HG03159 (cell line): ENCODE measurements at regions not wholly inside any gene's neighbourhood (a gene's known extent, or its start where the extent isn't known, plus 50 kb on each side); places are given as distances from the start of the nearest gene placed in this dataset.

ENCODE experiments used
- ATAC-seq: cut with Tn5 transposase; IDR thresholded peaks from one replicate; pipeline ENCODE4 v1.9.1; 2021; ENCODE audit warnings: mild to moderate bottlenecking, moderate library complexity; ENCODE audit not compliant: unreplicated experiment

- no peak for ATAC-seq
Observed at GRCh38 chr13:33730147-33730546, 87.8 kb upstream of the RFC3 start.

DNA sequence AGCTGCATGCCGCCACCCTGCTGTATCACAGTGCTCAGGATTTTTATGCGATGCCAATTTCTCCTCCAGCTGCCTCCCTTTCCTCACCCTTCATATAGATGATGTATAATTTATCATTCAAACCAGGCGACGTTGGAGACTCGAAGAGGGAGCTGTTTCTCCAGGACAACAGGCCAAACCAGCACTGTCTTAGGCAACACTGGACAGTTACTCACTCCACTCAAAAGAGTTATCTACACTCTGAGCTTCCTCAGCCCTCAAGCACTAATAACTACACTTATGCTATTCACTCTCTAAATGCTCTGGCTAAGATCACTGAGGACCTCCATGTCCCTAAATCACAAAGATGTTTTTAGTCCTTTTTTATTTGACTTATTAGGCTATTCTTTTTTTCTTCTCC, 87.3 kb upstream of the RFC3 start:
- no peak for ATAC-seq

- no peak for ATAC-seq
Observed at GRCh38 chr13:33735276-33735675, 82.7 kb upstream of the RFC3 start.

DNA sequence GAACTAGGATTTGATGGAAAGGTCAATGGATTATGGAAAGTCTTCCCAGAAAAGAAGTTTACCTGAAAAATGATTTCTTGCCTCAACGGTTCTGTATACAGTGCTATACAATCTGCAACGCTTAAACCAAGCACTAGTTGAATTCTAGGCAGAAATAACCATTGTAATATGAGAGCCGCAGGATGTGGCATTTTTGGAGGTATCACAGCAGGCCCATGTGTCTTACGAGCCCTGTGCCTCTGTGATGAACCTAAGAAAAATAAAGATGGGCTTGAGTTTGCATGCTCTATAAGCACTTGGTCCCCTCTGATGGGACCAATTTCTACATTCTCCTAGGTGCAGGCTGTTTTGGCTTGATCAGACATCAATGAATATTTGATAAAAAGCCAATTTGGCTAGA, 78.7 kb upstream of the RFC3 start:
- ATAC-seq: no peak

DNA sequence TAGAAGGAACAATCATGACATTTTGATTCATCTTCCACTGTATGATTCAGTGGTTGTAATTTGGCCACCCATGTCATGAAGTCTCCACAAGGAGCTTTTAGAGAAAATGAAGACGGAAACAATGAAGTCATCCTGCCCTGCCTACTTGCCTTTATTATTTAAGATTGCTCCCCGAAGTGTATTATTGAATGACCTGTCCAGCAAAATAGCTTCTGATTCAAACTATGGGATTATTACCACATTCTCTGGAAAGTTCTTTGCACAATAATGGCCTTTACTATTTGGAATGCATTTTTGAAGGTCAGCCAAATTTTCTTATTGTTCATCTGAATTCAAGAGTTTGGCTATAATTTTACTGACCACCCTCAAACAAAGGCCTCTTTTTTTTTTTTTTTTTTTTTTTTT, 77.8 kb upstream of the RFC3 start:
- ATAC-seq: no peak

DNA sequence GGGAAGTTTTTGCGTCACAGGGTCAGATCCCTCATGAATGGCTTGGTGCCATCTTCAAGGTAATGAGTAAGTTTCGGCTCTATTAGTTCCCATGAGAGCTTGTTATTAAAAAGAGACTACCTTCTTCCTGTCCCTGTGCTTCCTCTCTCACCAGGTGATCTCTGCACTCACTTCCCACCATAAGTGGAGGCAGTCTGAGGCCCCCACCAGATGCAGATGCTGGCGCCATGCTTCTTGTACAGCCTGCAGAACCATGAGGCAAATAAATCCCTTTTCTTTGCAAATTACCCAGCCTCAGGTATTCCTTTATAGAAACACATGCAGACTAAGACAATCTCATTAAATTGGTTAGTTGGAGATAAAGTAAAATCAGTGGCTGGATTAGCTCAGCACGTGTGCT, 75.6 kb upstream of the RFC3 start:
- no peak for ATAC-seq

GRCh38 chr13:33743438-33744368, 74.2 kb upstream of the RFC3 start:
- peak; percentile 72 for ATAC-seq

DNA sequence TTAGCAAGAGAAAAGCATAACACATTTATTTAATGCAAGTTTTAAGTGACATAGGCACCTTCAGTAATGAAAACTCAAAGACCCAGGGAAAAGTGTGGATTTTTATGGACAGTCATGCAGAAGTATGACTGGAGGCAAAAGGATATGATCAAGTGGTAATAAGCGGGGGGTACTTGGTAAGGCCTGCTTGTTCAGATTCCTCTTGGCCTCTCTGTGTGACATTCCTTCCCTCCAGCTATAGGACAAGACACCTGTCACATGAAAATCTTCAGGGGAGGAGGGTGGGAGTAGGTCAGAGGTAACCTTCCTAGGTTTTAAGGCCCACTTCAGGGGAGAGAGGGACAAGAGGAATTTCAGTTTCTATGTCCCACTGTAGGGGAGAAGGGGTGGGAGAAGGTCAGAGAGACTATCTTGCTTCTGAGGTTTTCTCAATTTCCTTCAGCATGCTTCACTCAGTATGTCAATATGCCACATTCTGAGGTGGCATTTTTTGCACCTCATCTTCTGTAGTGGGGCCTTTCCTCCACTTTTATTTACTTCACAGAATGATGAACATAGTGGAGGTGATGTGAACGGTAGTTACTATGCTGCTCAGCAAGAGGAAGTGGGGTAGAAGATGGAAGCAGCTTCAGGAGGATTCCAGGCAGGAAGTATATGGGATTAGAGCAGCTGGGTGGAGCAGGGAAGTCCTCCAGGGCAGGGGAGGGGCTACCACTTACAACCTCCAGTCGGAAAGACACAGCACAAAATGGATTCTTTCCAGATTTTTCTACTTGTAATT, 73.2 kb upstream of the RFC3 start:
- ATAC-seq: no peak

GRCh38 chr13:33745370-33746324, 72.3 kb upstream of the RFC3 start:
- peak; percentile 50 for ATAC-seq

GRCh38 chr13:33746867-33747266, 71.1 kb upstream of the RFC3 start:
- no peak for ATAC-seq

DNA sequence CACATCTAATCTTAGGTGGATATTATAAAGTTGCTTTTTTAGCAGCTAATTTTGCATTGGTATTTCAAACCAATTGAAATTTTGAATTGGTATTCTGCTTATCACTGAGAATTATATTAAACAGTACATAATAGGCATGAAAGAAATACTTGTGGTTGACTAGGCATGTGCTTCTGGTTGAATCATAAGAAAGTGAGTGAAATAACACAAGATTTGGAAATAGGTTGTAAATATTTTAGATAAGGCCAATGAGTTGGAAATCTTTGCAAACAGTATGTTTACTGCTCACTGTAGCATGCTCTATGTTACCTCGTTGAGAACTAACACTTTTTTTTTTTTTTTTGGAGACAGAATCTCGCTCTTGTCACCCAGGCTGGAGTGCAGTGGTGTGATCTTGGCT, 66.8 kb upstream of the RFC3 start:
- ATAC-seq: no peak

DNA sequence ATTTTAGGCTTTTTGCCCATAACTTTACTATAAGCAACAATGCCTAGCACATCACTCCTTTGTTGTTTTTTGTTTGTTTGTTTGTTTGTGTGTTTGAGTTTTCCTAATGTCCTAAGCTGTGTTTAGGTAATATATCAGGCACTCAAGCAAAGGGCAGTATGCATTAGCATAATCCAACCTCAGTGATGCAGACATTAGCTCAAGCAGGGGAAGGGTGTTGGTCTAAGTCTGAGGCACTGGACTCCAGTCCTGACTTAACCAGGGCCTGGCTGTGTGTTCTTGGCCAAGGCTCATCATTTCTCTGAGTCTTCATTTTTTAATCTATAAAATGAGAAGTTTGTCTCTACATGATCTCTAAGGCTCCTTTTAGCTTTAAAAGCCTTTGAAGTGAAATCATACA, 65.9 kb upstream of the RFC3 start:
- ATAC-seq: no peak

DNA sequence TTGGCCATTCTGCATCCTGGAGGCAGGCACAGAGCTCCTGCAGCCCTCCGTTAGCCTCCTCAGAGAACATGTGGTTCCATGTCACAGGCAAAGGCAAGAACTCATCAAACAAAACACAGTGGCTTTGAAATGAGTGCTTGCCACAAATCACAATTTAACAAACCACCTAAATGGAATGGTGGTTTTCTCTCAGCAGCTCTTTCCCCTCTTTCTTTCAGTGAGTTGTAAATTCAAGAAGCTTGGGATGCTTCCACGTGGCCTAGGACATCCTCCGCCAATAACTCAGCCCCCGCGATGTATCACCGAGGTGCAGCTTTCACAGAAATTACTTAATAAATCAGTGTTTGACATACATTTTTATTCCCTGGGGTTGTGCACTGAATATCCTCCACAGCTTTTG, 65.4 kb upstream of the RFC3 start:
- ATAC-seq: no peak

- ATAC-seq: no peak
Observed at GRCh38 chr13:33756929-33757328, 61.0 kb upstream of the RFC3 start.

- ATAC-seq: peak; percentile 70
Observed at GRCh38 chr13:33757713-33758112, 60.2 kb upstream of the RFC3 start.

- ATAC-seq: peak; percentile 77
Observed at GRCh38 chr13:33758113-33758512, 59.8 kb upstream of the RFC3 start.

GRCh38 chr13:33761740-33762139, 56.2 kb upstream of the RFC3 start:
- no peak for ATAC-seq

- ATAC-seq: no peak
Observed at GRCh38 chr13:33763021-33763420, 54.9 kb upstream of the RFC3 start.

DNA sequence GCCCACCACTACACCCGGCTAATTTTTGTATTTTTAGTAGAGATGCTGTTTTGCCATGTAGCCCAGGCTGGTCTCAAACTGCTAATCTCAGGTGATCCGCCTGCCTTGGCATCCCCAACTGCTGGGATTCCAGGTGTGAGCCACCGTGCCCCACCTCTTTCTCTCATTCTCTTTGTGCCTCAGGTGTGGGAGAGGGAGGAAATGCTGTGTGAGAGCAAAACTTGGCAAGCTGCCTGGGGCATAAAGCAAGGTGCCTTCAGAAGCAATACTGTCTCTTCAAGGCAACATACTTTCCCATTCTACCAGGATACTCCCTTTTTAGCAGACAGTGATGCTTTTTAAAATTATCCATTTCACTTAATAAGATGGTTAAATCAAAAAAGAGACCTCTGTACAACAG, 53.2 kb upstream of the RFC3 start:
- ATAC-seq: no peak

DNA sequence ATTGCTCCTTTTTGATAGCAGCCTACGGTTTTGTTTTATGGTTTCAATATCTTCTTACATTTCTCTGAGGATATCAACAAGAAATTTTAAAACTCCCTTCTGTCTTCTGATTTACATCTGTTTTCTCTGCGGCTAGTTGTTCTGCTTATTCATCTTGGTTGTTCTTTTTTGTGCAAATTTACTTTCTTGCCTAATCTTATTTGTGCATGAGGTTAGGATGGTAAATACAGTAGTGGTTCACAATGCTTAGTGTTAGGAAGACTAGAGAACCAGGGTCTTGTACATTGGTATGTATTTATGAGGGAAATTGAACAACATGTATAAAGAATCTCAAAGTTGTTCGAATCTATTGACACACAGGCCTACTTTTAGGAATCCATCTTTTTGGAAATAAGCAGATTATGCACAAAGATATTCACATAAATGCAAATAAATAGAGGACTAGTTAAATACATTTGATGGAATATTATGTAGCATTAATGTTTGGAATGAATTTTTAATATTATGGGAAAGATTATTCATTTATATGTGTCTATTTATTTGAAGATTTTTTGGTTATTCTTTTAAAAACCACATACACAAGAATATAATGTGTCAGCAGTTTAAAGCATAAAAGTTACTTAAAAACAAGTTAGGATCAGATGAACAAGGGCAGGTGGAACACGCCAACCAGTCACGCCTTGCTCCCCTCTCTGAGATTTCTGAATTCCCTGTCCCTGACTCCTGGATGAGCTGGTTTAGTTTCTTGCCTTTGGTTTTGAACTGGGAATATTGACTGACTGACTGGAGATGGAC, 51.4 kb upstream of the RFC3 start:
- no peak for ATAC-seq
